ENCODE measurements at regions not wholly inside any gene's neighbourhood (a gene's known extent, or its start where the extent isn't known, plus 50 kb on each side); places are given as distances from the start of the nearest gene placed in this dataset.

DNA sequence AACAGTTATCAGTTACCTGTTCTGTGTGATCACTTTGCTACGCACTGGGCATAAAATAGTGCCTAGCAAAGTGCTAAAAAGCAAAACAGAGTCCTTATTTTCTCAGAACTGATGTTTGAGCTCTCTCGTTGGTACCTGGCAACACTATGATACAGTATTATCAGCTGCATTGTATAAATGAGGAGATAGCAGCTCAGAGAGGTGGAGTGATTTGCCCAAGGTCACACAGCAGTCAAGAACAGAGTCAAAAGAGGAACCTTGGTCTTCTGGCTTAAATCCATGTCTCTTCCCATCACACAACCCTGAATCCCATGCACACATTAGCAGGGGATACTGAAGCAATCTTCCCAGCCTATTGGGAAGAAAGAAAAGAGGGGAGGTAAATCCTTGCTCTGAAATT is 580.5 kb downstream of the SOX6 start:
- TF ChIP-seq POLR2A (IDR thresholded peaks at IDR 0.05) = no peak
- TF ChIP-seq, protein P1, sequence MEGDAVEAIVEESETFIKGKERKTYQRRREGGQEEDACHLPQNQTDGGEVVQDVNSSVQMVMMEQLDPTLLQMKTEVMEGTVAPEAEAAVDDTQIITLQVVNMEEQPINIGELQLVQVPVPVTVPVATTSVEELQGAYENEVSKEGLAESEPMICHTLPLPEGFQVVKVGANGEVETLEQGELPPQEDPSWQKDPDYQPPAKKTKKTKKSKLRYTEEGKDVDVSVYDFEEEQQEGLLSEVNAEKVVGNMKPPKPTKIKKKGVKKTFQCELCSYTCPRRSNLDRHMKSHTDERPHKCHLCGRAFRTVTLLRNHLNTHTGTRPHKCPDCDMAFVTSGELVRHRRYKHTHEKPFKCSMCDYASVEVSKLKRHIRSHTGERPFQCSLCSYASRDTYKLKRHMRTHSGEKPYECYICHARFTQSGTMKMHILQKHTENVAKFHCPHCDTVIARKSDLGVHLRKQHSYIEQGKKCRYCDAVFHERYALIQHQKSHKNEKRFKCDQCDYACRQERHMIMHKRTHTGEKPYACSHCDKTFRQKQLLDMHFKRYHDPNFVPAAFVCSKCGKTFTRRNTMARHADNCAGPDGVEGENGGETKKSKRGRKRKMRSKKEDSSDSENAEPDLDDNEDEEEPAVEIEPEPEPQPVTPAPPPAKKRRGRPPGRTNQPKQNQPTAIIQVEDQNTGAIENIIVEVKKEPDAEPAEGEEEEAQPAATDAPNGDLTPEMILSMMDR (IDR thresholded peaks at IDR 0.05) = no peak
